GM23248 (cell line): ENCODE measurements at regions not wholly inside any gene's neighbourhood (a gene's known extent, or its start where the extent isn't known, plus 50 kb on each side); places are given as distances from the start of the nearest gene placed in this dataset.

Experiments used
- DNase-seq: peaks from one replicate; pipeline ENCODE4 v3.0.0-alpha.2; 2015
- H2AFZ ChIP-seq: fragments of 200-600 bp; sonication (generic); 2 replicates; pipeline ENCODE4 v1.6.1; 2016; ENCODE audit warnings: antibody characterized with exemption
- H3F3A ChIP-seq: fragments of 200-600 bp; sonication (generic); 2 replicates; pipeline ENCODE4 v1.6.1; 2016; ENCODE audit warnings: mild to moderate bottlenecking, antibody characterized with exemption, mixed run types; ENCODE audit not compliant: insufficient read depth
- H3K27ac ChIP-seq: fragments of 200-600 bp; sonication (generic); 2 replicates; pipeline ENCODE4 v1.5.1; 2016; ENCODE audit warnings: mild to moderate bottlenecking
- H3K27me3 ChIP-seq: fragments of 200-600 bp; sonication (generic); replicated peaks from 2 replicates; pipeline ENCODE4 v1.6.1; 2016; ENCODE audit warnings: mild to moderate bottlenecking; ENCODE audit not compliant: insufficient read depth
- H3K36me3 ChIP-seq: fragments of 200-600 bp; sonication (generic); 2 replicates; pipeline ENCODE4 v1.6.1; 2016; ENCODE audit warnings: low read depth, mild to moderate bottlenecking
- H3K4me1 ChIP-seq: fragments of 200-600 bp; sonication (generic); 2 replicates; pipeline ENCODE4 v1.6.1; 2016; ENCODE audit warnings: mild to moderate bottlenecking; ENCODE audit not compliant: insufficient read depth
- H3K4me2 ChIP-seq: fragments of 200-600 bp; sonication (generic); one replicate; pipeline ENCODE4 v1.6.1; 2016; ENCODE audit warnings: mild to moderate bottlenecking; ENCODE audit not compliant: unreplicated experiment
- H3K4me3 ChIP-seq: fragments of 200-600 bp; sonication (generic); 2 replicates; pipeline ENCODE4 v1.5.1; 2016; ENCODE audit warnings: mild to moderate bottlenecking
- H3K79me2 ChIP-seq: fragments of 200-600 bp; sonication (generic); 2 replicates; pipeline ENCODE4 v1.6.1; 2016; ENCODE audit warnings: mild to moderate bottlenecking; ENCODE audit not compliant: insufficient read depth
- H3K9ac ChIP-seq: fragments of 200-600 bp; sonication (generic); 2 replicates; pipeline ENCODE4 v1.6.1; 2016; ENCODE audit warnings: mild to moderate bottlenecking
- H3K9me2 ChIP-seq: fragments of 200-600 bp; sonication (generic); 2 replicates; pipeline ENCODE4 v1.6.1; 2016; ENCODE audit warnings: mixed run types, mild to moderate bottlenecking, moderate library complexity; ENCODE audit not compliant: insufficient read depth
- H3K9me3 ChIP-seq: fragments of 200-600 bp; sonication (generic); one replicate; pipeline ENCODE4 v1.6.1; 2017; ENCODE audit warnings: low read depth
- H4K20me1 ChIP-seq: fragments of 200-600 bp; sonication (generic); 2 replicates; pipeline ENCODE4 v1.6.0; 2016; ENCODE audit not compliant: insufficient read depth
- EZH2 ChIP-seq: fragments of 200-600 bp; sonication (generic); IDR thresholded peaks from 2 replicates; pipeline ENCODE4 v1.6.1; 2018; ENCODE audit warnings: antibody characterized with exemption, mild to moderate bottlenecking; ENCODE audit not compliant: insufficient read depth, poor library complexity, severe bottlenecking
- EZH2phosphoT487 ChIP-seq: fragments of 200-600 bp; sonication (generic); IDR thresholded peaks from 2 replicates; pipeline ENCODE4 v1.6.1; 2018; ENCODE audit warnings: antibody characterized with exemption, moderate library complexity, mild to moderate bottlenecking, low read depth; ENCODE audit not compliant: insufficient read depth
- WGBS, 2 experiments: methylation state at CpG; one replicate each; pipeline ENCODE4 v1.1.6; 2015 to 2017; ENCODE audit warnings: low lambda C conversion rate in 2 of 2, low coverage in 1 of 2; ENCODE audit errors: missing lambda C conversion rate in 2 of 2; 5-methylcytosine and 5-hydroxymethylcytosine counted together
- in situ Hi-C: fragments of 300-500 bp; cut with MboI; formaldehyde crosslinking; loops from 2 replicates; pipeline ENCODE4 v1.15.0; 2020

GRCh38 chr15:68501259-68501591, 69.3 kb upstream of the ITGA11 start:
- Histone ChIP-seq H2AFZ (peak overlapping the region; percentile 35), H3K9me2 (no peaks in the 10 kb centered on the region), H3K27ac (no peak overlapping the region), H3K9me3 (no peaks in the 10 kb centered on the region), H4K20me1 (no peaks in the 10 kb centered on the region), H3K4me2 (no peak overlapping the region), H3K27me3 (no peaks in the 10 kb centered on the region), H3K36me3 (no peaks in the 10 kb centered on the region), H3F3A (no peaks in the 10 kb centered on the region), H3K4me1 (peaks cover 14% of the 10 kb centered on the region), H3K9ac (no peak overlapping the region; the same call in 1 of the 2 replicates), H3K79me2 (no peaks in the 10 kb centered on the region), H3K4me3 (no peak overlapping the region)
- TF ChIP-seq EZH2 (no peak), EZH2phosphoT487 (no peak)
- in situ Hi-C loops = no loop called here
- 65 to 76% methylated on average over 4 of the region's 4 CpGs for WGBS, 2 experiments
- DNase-seq = no peak

- H2AFZ ChIP-seq = no peak overlapping the region
- no peaks in the 10 kb centered on the region for H3K79me2 ChIP-seq
- H4K20me1 ChIP-seq = no peaks in the 10 kb centered on the region
- no peaks in the 10 kb centered on the region for H3K9me2 ChIP-seq
- in situ Hi-C loops = no loop called here
- H3K36me3 ChIP-seq = no peaks in the 10 kb centered on the region
- no peaks in the 10 kb centered on the region for H3K9me3 ChIP-seq
- H3F3A ChIP-seq = no peaks in the 10 kb centered on the region
- H3K4me1 ChIP-seq = peaks cover 14% of the 10 kb centered on the region
- no peak for TF ChIP-seq EZH2
- H3K9ac ChIP-seq = no peak overlapping the region
- H3K27ac ChIP-seq = no peak overlapping the region
- 84 to 86% methylated on average over 2 of the region's 2 CpGs for WGBS, 2 experiments
- no peak overlapping the region for H3K4me3 ChIP-seq
- H3K4me2 ChIP-seq = no peak overlapping the region
- DNase-seq = no peak
- H3K27me3 ChIP-seq = no peaks in the 10 kb centered on the region
Observed at GRCh38 chr15:68501616-68502015, 69.7 kb upstream of the ITGA11 start.

GRCh38 chr15:68502398-68502901, 70.5 kb upstream of the ITGA11 start:
- in situ Hi-C loops = no loop called here
- no peak overlapping the region for H3K9ac ChIP-seq
- no peaks in the 10 kb centered on the region for H3K79me2 ChIP-seq
- H3F3A ChIP-seq = no peaks in the 10 kb centered on the region
- H3K27me3 ChIP-seq = no peaks in the 10 kb centered on the region
- TF ChIP-seq EZH2 (no peak), EZH2phosphoT487 (no peak)
- no peak overlapping the region for H3K4me2 ChIP-seq
- no peaks in the 10 kb centered on the region for H3K36me3 ChIP-seq
- H3K9me3 ChIP-seq = no peaks in the 10 kb centered on the region
- no peak overlapping the region for H3K4me3 ChIP-seq
- no peak for DNase-seq
- no peaks in the 10 kb centered on the region for H3K9me2 ChIP-seq
- no peak overlapping the region for H3K27ac ChIP-seq
- H3K4me1 ChIP-seq = peaks cover 8% of the 10 kb centered on the region
- no peak overlapping the region for H2AFZ ChIP-seq
- H4K20me1 ChIP-seq = no peaks in the 10 kb centered on the region
- WGBS, 2 experiments = 76 to 88% methylated on average over 11 of the region's 11 CpGs

GRCh38 chr15:68503213-68503612, 71.2 kb upstream of the ITGA11 start:
- in situ Hi-C loops = no loop called here
- H3K27ac ChIP-seq = no peak overlapping the region
- no peaks in the 10 kb centered on the region for H3K9me3 ChIP-seq
- H3K9me2 ChIP-seq = no peaks in the 10 kb centered on the region
- no peaks in the 10 kb centered on the region for H3K36me3 ChIP-seq
- no peak overlapping the region for H3K4me2 ChIP-seq
- H3K9ac ChIP-seq = no peak overlapping the region
- H3K79me2 ChIP-seq = no peaks in the 10 kb centered on the region
- DNase-seq = no peak
- no peak overlapping the region for H2AFZ ChIP-seq
- no peaks in the 10 kb centered on the region for H3K27me3 ChIP-seq
- H3F3A ChIP-seq = no peaks in the 10 kb centered on the region
- TF ChIP-seq EZH2phosphoT487 (no peak), EZH2 (no peak)
- H4K20me1 ChIP-seq = no peaks in the 10 kb centered on the region
- peaks cover 8% of the 10 kb centered on the region for H3K4me1 ChIP-seq
- no peak overlapping the region for H3K4me3 ChIP-seq
- 83 to 84% methylated on average over 7 of the region's 7 CpGs for WGBS, 2 experiments
